OCI-LY7 (cell line): ENCODE measurements at regions not wholly inside any gene's neighbourhood (a gene's known extent, or its start where the extent isn't known, plus 50 kb on each side); places are given as distances from the start of the nearest gene placed in this dataset.

Source experiments
- EZH2phosphoT487 ChIP-seq: fragments of 200-600 bp; sonication (generic); IDR thresholded peaks from 2 replicates; pipeline ENCODE4 v1.6.1; 2018; ENCODE audit warnings: low read depth, borderline replicate concordance, mild to moderate bottlenecking, mixed run types, antibody characterized with exemption, low read length, moderate library complexity, mixed read lengths
- TF ChIP-seq, protein P1 (sequence below): fragments of 200-600 bp; sonication (generic); conservative IDR thresholded peaks from 2 replicates; pipeline ENCODE4 v1.5.1; 2014; ENCODE audit warnings: mild to moderate bottlenecking, antibody characterized with exemption, low read length, moderate library complexity, mixed read lengths

DNA sequence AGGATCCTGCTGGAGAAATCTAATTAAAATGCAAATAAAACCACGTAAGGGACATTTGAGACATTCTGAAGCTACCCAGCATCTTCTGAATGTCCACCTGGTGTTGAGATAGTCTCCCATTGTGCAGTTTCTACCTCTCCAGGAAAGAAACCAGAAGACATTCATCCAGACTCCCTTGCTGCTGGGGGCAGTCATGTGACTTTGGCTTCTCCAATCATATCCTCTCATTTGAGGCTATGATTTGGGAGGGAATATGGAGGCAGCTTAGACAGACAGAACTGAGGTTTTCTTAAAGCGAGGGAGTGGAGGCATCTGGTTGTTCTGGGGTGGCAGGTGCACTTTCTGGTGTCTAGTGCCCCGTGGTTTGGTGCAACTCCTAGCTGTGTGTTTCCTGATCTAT is 315.2 kb upstream of the SULF2 start:
- TF ChIP-seq, protein P1, sequence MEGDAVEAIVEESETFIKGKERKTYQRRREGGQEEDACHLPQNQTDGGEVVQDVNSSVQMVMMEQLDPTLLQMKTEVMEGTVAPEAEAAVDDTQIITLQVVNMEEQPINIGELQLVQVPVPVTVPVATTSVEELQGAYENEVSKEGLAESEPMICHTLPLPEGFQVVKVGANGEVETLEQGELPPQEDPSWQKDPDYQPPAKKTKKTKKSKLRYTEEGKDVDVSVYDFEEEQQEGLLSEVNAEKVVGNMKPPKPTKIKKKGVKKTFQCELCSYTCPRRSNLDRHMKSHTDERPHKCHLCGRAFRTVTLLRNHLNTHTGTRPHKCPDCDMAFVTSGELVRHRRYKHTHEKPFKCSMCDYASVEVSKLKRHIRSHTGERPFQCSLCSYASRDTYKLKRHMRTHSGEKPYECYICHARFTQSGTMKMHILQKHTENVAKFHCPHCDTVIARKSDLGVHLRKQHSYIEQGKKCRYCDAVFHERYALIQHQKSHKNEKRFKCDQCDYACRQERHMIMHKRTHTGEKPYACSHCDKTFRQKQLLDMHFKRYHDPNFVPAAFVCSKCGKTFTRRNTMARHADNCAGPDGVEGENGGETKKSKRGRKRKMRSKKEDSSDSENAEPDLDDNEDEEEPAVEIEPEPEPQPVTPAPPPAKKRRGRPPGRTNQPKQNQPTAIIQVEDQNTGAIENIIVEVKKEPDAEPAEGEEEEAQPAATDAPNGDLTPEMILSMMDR: no peak
- TF ChIP-seq EZH2phosphoT487: no peak
